ENCODE measurements at regions not wholly inside any gene's neighbourhood (a gene's known extent, or its start where the extent isn't known, plus 50 kb on each side); places are given as distances from the start of the nearest gene placed in this dataset.
A peak's percentile ranks its signal among the peaks of the same experiment; 100 is the strongest.

- no peak for DNase-seq (ENCODE audit: low spot score)
- FAIRE-seq = no peak
These were observed 120.2 kb upstream of the ERRFI1 start for GRCh38 chr1:8146257-8146855.

GRCh38 chr1:8145545-8146202, 119.6 kb upstream of the ERRFI1 start:
- no peak for FAIRE-seq
- DNase-seq (ENCODE audit: low spot score) = no peak

GRCh38 chr1:8144323-8144722, 118.2 kb upstream of the ERRFI1 start:
- DNase-seq (ENCODE audit: low spot score) (no peak), FAIRE-seq (no peak)

- no peak for FAIRE-seq
- DNase-seq (ENCODE audit: low spot score) = no peak
These were observed 117.0 kb upstream of the ERRFI1 start for GRCh38 chr1:8142955-8143629.

GRCh38 chr1:8139941-8140340, 113.8 kb upstream of the ERRFI1 start:
- no peak for FAIRE-seq
- no peak for DNase-seq (ENCODE audit: low spot score)

GRCh38 chr1:8139383-8139782, 113.3 kb upstream of the ERRFI1 start:
- no peak for FAIRE-seq

GRCh38 chr1:8138673-8139072, 112.6 kb upstream of the ERRFI1 start:
- DNase-seq (ENCODE audit: low spot score) (no peak), FAIRE-seq (no peak)

More at GRCh38 chr1:8139383-8139782, 113.3 kb upstream of the ERRFI1 start:
- DNase-seq (ENCODE audit: low spot score) = no peak

- DNase-seq (ENCODE audit: low spot score) (peak; percentile 61), FAIRE-seq (no peak)
These were observed 111.6 kb upstream of the ERRFI1 start for GRCh38 chr1:8137481-8138244.

- FAIRE-seq (no peak), DNase-seq (ENCODE audit: low spot score) (no peak)
These were observed 110.7 kb upstream of the ERRFI1 start for GRCh38 chr1:8136766-8137165.

GRCh38 chr1:8135250-8135649, 109.1 kb upstream of the ERRFI1 start:
- FAIRE-seq = no peak

GRCh38 chr1:8134546-8135235, 108.6 kb upstream of the ERRFI1 start:
- DNase-seq (ENCODE audit: low spot score) (no peak), FAIRE-seq (no peak)

More at GRCh38 chr1:8135250-8135649, 109.1 kb upstream of the ERRFI1 start:
- DNase-seq (ENCODE audit: low spot score) = no peak

GRCh38 chr1:8133657-8134430, 107.7 kb upstream of the ERRFI1 start:
- FAIRE-seq (no peak), DNase-seq (ENCODE audit: low spot score) (peak; percentile 49)

GRCh38 chr1:8133190-8133589, 107.1 kb upstream of the ERRFI1 start:
- FAIRE-seq = no peak
- no peak for DNase-seq (ENCODE audit: low spot score)

GRCh38 chr1:8127171-8127641, 101.1 kb upstream of the ERRFI1 start:
- DNase-seq (ENCODE audit: low spot score) (no peak), FAIRE-seq (no peak)

GRCh38 chr1:8122477-8123407, 96.6 kb upstream of the ERRFI1 start:
- no peak for FAIRE-seq
- DNase-seq (ENCODE audit: low spot score) = no peak

- FAIRE-seq = no peak
- DNase-seq (ENCODE audit: low spot score) = no peak
These were observed 96.0 kb upstream of the ERRFI1 start for GRCh38 chr1:8122160-8122476.

- DNase-seq (ENCODE audit: low spot score) = peak; percentile 52
- no peak for FAIRE-seq
These were observed 95.4 kb upstream of the ERRFI1 start for GRCh38 chr1:8121261-8122159.

GRCh38 chr1:8120693-8121260, 94.7 kb upstream of the ERRFI1 start:
- FAIRE-seq = no peak
- no peak for DNase-seq (ENCODE audit: low spot score)
